ENCODE measurements at regions not wholly inside any gene's neighbourhood (a gene's known extent, or its start where the extent isn't known, plus 50 kb on each side); places are given as distances from the start of the nearest gene placed in this dataset.

DNA sequence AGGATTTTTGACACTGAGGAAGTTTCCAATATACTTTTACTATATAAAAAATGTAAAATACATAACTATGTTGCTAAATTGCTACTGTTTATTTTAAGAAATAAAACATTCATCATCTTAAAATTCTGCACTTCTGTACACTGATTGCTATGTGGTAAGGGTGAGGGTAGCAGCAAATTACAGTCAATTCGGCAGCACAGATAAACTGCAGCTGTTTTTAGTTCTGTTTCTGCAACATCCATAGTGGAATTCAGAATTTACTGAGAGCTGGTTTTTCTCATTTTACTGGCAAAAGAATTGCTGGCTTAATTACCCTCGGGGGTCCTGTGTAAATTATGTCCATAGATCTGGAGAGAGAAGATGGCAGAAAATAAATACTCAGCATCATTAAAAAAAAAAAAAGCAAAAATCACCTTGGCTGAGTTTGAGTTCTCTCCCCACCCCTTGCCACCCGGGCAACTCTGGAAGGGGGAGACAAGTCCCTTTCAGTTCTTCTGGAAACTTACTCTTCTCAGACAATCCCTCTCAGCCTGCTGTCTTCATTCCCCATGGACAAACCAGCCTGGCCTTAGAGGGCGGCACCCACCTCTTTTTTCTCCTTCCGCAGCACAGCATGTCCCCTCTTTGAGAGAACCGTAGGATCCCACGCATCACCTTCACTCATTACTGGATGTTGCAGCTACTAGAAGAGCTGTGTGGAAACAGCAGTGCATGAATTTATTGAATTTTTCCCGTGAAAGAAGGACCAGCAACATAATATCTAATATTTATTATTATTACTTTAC is 501.1 kb upstream of the CELF2 start:
- no peak for DNase-seq (ENCODE audit: low read depth in 2 of 2, low spot score in 1 of 2)

DNA sequence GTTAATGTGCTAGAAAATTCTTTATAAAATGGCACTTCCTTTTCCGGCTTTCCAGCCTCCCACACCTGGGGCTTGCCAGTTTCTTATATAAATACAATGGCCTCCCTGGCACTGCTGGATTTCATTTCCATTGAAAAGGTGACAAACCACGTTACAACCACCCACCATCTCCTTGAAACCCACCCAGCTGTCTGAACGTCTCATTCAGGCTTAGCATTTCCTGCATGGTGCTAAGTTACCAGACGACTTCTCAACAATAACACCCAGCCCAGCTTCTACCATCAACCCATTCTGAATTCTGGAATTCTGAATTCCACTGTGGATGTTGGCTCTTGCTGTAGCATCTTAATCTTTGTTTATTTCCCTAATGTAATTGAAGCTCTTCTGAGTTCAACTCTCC is 499.8 kb upstream of the CELF2 start:
- DNase-seq (ENCODE audit: low read depth in 2 of 2, low spot score in 1 of 2): no peak

DNA sequence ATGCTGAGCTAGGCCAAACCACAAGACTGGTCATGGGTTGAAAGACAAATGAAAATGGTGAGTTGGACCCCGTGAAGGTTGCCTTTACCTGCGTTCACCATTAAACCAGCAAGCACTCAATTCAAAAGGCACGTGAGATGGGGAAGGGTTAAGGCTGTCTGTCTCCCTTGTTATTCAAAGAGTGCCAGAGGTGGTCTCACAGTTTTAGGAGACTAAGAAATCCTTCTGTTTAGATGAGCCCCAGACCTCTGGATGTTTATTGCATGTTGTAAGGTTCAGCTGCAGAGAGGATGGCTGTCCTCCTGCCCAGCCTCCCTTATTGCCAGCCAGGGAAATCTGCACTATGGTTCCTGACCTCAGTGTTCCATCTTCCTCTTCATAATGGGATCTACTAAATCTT is 498.0 kb upstream of the CELF2 start:
- no peak for DNase-seq (ENCODE audit: low read depth in 2 of 2, low spot score in 1 of 2)

DNA sequence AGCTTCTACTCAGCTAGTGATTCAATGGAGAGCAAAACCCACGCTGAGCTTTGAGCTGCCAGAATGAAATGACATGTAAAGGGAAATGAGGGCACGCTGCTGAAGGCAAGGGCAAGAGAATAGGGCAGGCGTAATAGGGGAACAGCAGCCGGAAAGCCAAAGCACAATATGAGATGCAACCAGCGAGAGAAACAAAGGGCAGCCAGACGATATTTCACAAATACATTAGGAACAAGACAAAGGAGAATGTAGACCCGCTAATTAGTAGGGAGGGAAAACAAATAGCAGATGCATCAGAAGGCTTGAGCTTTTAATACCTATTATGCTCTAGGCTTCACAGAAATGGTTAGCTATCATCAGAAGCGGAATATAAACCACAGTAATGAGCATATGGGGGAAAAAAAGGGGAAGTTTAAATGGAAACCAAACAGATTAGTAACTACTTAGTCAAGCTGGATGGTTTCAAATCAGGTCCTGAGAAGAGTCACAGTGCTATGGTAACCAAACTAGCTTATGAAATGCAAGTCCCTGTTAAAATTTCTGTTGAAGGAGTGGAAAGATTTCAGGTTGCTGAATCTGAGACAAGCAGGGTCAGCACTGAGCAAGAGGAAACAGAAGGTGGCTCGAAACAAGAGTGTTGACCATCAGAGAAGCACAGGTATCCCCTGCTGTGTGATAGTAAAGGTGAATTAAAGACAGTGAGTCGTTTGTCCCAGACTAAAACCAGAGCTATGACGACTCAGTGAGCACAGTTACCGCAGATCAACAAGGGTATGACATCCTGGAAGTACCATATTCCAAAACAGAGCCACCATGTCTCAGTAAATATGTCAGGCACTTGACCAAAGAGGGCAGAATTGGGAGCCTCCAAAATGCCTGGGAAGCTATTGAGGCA is 496.9 kb upstream of the CELF2 start:
- no peak for DNase-seq (ENCODE audit: low read depth in 2 of 2, low spot score in 1 of 2)

DNA sequence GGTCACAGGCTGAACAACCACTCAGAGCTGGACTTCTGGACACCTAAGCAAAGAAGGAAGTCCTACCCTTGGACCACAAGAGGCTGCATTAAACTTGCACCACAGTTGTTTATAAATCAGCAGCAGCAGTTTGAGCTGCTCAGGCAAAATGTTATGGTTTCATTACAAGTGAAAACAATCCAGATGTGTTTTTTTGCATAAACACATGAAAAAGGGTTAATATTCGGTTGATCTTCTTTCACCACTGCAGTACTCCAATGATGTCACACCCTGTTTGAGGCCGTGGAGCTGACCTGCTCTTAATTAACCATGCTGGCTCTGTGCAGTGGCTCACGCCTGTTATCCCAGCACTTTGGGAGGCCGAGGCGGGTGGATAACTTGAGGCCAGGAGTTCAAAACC is 490.8 kb upstream of the CELF2 start:
- no peak for DNase-seq (ENCODE audit: low read depth in 2 of 2, low spot score in 1 of 2)

DNA sequence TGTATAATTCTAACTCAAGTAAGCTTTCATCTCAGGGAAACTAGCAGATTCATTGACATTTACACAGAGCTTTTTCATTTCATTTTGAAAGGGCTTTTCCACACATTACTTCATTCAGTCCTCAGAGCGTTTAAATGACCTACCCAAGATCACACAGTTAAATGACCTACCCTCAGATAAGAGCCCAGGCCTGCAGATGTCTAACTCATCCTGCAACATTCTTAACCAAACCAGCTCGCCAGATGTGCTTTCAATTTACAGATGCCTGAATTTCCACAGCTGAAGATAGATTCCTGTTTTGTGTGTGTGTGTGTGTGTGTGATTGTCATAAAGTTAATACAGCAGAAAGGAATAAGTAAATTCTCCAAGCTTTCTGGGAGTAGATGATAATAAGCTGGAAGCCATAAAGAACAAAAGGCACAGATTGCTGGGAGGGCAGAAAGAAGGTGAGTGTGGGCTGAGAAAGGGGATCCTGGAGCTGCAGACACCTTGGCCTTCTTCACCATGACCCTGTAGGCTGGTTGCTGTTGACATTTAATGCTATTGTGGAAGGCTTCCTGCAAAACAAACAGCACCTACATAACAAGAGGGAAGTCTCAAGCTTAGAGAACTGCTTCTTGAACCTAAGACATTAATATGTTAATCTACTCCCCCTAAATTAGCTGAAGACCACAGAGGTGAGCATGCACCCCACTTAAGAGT is 489.7 kb upstream of the CELF2 start:
- DNase-seq (ENCODE audit: low read depth in 2 of 2, low spot score in 1 of 2): no peak

DNA sequence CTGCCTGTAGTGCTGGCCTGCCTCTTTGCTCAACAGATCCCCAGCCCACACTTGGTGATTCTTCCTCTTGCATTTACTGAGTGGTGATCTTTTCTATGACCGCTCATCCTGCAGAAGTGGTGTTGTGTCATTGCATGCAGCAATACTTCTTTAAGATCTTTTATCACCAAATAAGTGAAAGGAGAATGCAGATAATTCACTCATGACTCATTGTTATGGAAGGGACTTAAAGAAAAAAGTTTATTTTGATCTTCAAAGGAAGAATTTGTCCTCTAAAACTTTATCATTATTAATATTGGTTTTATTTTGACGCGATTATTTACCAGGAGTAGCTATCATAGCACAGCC is 489.1 kb upstream of the CELF2 start:
- DNase-seq (ENCODE audit: low read depth in 2 of 2, low spot score in 1 of 2): no peak

DNA sequence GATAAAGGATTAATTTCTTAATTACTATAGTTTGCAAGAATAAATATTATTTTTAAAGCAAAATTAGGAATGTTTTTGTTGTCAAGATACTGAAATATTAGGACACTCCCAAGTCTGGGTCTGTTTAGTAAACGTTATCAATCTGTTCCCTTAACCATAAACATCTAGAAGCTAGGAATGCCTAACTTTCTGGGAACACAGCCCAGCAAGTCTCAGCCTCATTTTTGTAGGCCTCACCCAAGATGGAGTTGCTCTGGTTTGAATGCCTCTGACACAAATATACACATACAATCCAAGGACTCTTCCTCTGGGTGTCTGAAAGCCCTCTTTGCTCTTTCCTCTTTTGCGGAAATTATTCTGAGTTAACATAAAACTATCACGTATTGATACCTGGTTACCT is 487.4 kb upstream of the CELF2 start:
- DNase-seq (ENCODE audit: low read depth in 2 of 2, low spot score in 1 of 2): no peak

DNA sequence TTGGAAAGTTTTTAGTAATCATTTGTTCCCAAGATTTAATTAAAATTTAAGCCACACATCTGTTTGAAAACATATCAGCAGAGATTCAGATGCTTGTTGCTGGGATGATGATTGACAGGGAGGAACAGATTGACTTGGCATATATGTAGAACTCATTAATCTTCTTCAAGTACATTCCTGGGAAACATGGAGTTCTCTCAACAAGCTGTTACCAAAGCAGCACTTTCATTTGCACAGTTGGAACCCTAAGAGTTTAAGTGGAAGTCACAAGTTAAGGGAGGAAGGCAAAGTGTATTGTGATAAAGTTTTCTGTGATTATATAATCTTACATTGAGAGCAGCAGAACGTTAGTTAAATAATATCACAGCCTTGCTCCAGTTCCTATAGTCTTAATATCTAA is 485.4 kb upstream of the CELF2 start:
- DNase-seq (ENCODE audit: low read depth in 2 of 2, low spot score in 1 of 2): no peak

DNA sequence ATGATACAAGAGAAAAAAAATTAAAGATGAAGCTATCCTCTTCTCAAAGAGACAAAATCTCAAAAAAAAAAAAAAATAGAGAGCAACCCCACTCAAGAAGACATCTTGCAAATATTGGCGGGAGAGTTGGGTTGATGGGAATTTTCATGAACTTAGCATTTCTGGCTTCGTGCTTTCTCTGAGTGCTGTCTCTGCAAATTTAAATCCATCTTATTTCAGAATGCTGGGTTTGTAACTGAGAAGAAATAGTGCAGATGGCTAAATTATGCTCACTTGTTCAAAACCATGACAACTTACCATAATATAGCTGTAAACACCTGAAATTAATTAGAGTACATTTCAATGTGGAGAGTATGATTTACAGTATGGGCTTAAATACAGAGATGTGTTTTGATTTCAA is 484.8 kb upstream of the CELF2 start:
- DNase-seq (ENCODE audit: low read depth in 2 of 2, low spot score in 1 of 2): no peak

DNA sequence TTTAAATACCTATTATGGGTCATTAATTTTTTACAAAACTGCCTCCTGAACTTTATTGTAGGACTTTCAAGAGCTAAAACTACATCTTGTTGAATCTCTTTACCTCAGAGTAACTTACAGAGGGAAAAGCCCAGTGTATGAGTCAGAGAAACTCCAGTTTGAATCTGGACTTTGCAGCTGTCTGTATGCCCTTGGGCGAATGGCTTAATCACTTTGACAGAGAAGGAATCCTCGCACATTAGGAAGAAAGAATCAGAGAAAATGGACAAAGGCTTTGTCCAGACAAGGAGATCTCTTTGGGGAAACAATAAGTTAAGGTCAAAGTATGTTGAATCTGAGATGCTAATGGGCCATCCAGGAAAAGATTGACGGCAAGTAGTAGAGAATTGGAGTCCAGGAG is 484.2 kb upstream of the CELF2 start:
- no peak for DNase-seq (ENCODE audit: low read depth in 2 of 2, low spot score in 1 of 2)

DNA sequence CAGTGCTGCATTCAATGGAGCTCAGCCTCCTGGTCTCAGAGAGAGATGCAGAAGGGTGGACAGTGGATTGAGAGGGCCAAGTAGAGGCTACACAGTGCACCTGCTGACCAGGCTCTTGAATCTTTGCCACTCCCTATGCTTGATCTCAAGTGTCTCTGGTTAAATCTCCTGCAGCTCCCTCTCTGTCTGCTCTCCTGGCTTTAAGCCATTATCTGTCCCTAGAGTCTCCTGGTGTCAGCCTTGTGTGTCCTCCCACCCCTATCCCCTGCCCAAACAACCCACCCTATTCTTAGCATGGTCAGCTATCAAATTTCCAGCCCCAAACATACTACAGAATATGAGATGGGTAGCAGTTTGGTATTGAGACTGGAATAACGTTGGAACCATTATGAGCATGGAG is 479.3 kb upstream of the CELF2 start:
- no peak for DNase-seq (ENCODE audit: low read depth in 2 of 2, low spot score in 1 of 2)

DNA sequence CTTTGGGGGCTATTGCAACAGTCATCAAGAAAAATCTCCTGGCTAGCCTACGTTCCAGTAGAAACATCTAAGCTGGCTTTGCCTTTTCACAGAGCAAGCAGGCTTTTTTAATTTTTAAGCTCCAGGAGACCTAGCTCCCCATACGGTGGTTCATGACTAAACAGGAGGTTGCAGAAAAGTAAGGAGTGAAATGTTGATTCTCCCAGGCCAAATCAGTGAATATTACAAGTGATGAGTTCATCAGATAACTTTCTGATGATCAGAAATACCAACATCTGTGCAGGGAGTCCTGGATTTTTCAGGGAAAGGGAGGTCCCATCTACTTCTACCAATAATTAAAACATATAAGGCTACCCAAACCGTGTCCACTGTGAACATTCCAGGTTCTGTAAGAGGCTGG is 477.3 kb upstream of the CELF2 start:
- DNase-seq (ENCODE audit: low read depth in 2 of 2, low spot score in 1 of 2): no peak

DNA sequence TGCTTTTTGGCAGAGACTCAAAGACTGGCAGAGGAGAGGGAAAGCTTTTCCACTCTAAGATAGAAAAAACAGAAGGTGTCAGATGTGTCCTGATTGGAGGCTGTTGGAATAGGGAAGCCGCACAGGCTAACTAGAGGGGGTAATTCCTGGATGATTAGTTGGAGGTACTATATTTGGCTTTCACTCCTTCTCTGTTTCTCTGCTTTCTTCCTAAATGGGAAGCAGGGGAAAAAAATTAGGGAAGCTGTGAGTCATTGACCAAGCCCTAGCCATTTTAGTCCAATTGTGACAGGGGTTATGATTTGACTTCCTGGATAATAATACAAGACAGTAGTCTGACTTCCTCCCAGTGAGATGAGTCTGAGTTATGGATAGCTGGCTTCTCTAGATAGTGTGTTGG is 475.2 kb upstream of the CELF2 start:
- no peak for DNase-seq (ENCODE audit: low read depth in 2 of 2, low spot score in 1 of 2)

DNA sequence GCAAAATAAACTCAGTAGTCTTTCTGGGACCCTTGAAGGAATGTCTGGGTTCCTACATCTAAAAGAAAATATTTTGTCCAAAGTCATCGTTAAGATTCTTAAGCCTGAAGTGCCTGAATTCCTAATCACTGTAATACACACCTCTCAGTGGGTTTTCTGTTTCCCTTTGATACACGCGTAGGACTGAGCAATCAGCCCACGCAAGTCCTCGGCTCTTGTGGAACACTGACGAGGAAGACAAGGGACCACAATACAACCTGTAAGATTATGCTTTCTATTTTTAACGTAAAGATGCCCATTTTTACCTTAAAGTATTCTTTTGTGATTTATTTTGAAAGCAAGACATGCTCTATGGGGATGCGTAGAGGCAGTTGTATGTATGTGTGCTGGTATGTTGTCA is 472.8 kb upstream of the CELF2 start:
- DNase-seq (ENCODE audit: low read depth in 2 of 2, low spot score in 1 of 2): no peak

DNA sequence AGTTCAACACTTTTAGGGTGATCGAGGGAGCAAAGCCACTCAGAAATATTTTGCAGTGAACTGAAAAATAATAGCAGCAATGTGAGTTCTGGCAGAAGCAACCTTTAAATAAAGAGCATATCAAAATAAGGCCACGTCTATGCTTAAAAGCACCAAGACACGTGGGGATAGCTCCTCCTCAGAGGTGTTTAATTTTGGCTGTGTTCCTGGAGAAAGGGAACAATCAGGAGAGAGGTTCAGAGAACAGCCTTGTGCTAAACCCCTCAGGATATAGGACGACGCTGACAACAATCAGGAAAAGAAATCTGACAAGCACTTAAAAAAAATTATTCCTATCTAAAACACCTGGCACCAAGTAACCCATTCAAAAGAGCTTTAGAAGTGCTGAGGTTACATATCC is 471.9 kb upstream of the CELF2 start:
- no peak for DNase-seq (ENCODE audit: low read depth in 2 of 2, low spot score in 1 of 2)

DNA sequence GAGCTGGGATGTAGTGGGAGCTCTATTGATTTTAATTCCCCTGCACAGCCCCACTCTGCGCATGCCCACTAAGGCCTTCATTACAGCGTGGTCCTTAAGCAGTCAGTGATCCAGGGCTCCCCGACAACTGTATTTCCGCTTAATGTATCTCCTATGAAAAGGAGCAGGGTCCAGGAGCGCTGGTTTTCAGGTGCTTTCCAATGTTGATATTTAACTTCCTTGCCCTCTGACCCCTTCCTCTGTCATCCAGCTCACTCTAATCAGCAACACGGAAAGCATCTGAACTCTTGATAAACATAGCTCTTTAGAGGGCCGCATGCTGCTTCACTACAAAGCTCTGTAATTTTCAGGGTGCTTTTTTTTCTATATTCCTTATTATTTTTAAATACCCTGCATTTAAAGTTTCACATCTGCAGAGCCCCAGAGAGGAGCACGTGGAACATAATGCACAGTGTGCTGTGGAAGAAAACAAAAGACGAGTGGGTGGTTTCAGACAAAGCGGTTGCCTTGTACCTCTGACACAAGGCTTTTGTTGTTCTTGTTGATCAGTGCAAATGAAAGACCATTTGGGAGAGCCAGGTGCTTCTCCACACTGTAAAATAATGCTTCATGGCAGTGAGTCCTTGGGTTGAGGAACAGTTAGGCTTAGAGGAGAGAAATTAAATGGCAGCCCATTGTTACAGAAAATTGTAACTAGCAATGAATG is 465.9 kb upstream of the CELF2 start:
- DNase-seq (ENCODE audit: low read depth in 2 of 2, low spot score in 1 of 2): no peak

DNA sequence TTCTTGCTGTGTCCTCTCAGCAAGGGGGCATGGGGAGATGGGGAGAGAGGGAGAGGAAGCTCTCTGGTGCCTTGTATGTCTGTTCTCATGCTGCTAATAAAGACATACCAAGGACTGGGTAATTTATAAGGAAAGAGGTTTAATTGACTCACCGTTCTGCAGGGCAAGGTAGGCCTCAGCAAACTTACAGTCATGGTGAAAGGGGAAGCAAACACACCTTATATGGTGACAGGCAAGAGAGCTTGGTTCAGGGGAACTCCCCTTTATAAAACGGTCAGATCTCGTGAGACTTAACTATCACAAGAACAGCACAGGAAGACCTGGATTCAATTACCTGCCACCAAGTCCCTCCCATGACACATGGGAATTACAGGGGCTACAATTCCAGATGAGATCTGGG is 464.7 kb upstream of the CELF2 start:
- DNase-seq (ENCODE audit: low read depth in 2 of 2, low spot score in 1 of 2): no peak

DNA sequence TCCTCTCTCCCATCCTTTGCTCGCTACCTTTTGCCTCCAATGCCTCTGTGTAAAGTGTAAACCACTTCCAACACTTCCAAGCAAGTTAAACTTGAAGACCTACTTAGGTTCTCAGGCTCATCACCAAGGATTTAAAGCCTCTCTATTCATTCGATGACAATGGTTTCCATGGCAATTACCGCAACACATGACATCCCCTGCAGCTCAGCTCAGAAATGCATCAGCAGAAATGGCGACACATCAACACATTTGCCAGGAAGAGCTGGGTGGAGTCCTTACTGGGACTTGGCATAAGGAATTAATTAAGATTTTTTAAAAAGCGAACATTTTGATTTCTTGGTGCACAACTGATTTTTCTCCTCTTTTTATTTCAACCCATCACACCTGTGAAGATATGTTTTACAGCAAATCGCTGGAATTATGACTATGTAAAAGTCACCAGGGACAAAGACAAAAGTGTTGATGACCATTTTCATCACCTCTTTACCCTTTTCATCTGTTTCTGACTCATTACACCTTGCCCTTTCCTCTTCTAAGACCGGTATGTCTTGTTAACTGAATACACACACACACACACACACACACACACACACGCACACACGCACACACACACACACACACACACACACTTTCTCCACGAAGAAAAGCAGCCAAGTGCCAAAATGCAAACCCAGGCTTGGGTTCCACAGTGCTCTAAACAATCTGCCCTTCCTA is 453.4 kb upstream of the CELF2 start:
- no peak for DNase-seq (ENCODE audit: low read depth in 2 of 2, low spot score in 1 of 2)

DNA sequence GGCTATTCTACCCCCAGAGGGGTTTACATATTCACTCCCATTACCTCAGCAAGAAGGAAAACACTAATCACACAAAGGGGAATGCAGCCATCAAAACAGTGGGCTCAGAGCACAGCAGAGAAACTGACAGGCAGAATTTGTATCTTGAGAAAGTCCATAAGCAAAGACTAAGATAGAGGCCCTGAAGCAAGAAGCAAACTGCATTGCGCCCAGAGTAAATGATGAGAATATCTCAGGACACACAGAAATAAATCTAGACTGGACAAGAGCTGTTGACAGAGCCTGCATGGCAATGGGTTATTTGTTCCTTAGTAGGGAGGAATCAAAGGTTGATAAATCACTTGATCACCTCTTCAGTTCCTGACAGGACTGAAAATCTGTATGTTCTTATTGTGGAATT is 440.7 kb upstream of the CELF2 start:
- DNase-seq (ENCODE audit: low read depth in 2 of 2, low spot score in 1 of 2): no peak

DNA sequence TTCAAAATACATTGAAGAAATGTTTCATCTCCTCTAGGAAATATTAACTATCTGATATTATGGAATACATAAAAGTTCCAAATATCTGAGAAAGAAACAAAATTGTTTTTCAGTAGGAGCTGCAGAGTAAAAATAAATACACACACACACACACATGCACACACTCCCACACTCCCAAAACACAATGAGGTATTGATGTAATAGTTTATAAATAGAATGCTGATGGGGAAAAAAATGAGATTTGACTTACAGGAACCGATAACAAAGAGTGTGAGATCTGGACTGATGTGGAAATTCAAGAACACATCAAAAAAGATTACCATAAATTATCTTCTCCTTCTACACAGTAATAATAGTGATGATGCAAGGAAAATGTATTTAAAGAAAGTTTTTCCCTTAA is 438.0 kb upstream of the CELF2 start:
- DNase-seq (ENCODE audit: low read depth in 2 of 2, low spot score in 1 of 2): no peak
